HG03520 (cell line): ENCODE measurements at regions not wholly inside any gene's neighbourhood (a gene's known extent, or its start where the extent isn't known, plus 50 kb on each side); places are given as distances from the start of the nearest gene placed in this dataset.

Experiments
- ATAC-seq: cut with Tn5 transposase; IDR thresholded peaks from one replicate; pipeline ENCODE4 v1.9.1; 2021; ENCODE audit warnings: mild to moderate bottlenecking, moderate library complexity; ENCODE audit not compliant: unreplicated experiment

- no peak for ATAC-seq
Observed at GRCh38 chr7:68442931-68443631, 1155.2 kb upstream of the AUTS2 start.

- ATAC-seq, result no peak
Observed at GRCh38 chr7:68444042-68444441, 1154.2 kb upstream of the AUTS2 start.

- ATAC-seq, result no peak
Observed at GRCh38 chr7:68444956-68445355, 1153.3 kb upstream of the AUTS2 start.

- no peak for ATAC-seq
Observed at GRCh38 chr7:68446183-68446582, 1152.1 kb upstream of the AUTS2 start.

GRCh38 chr7:68449099-68449498 lies 1149.2 kb upstream of the AUTS2 start:
- no peak for ATAC-seq

GRCh38 chr7:68449816-68450215 lies 1148.5 kb upstream of the AUTS2 start:
- no peak for ATAC-seq

GRCh38 chr7:68454931-68455330 lies 1143.3 kb upstream of the AUTS2 start:
- ATAC-seq, result no peak

GRCh38 chr7:68456469-68456868 lies 1141.8 kb upstream of the AUTS2 start:
- no peak for ATAC-seq

- ATAC-seq, result no peak
Observed at GRCh38 chr7:68457481-68457880, 1140.8 kb upstream of the AUTS2 start.

- ATAC-seq, result no peak
Observed at GRCh38 chr7:68458010-68458908, 1140.0 kb upstream of the AUTS2 start.

GRCh38 chr7:68461430-68461829 lies 1136.8 kb upstream of the AUTS2 start:
- no peak for ATAC-seq

- ATAC-seq, result no peak
Observed at GRCh38 chr7:68470836-68471435, 1127.3 kb upstream of the AUTS2 start.

- ATAC-seq, result no peak
Observed at GRCh38 chr7:68472688-68473087, 1125.6 kb upstream of the AUTS2 start.

- ATAC-seq, result no peak
Observed at GRCh38 chr7:68474661-68475216, 1123.5 kb upstream of the AUTS2 start.

- ATAC-seq, result no peak
Observed at GRCh38 chr7:68476966-68477365, 1121.3 kb upstream of the AUTS2 start.

GRCh38 chr7:68478326-68478725 lies 1119.9 kb upstream of the AUTS2 start:
- ATAC-seq, result no peak

GRCh38 chr7:68482800-68483199 lies 1115.5 kb upstream of the AUTS2 start:
- ATAC-seq, result no peak

- no peak for ATAC-seq
Observed at GRCh38 chr7:68484731-68485130, 1113.5 kb upstream of the AUTS2 start.

GRCh38 chr7:68485253-68485917 lies 1112.9 kb upstream of the AUTS2 start:
- ATAC-seq, result no peak

- no peak for ATAC-seq
Observed at GRCh38 chr7:68488341-68489060, 1109.8 kb upstream of the AUTS2 start.
